ENCODE measurements at regions not wholly inside any gene's neighbourhood (a gene's known extent, or its start where the extent isn't known, plus 50 kb on each side); places are given as distances from the start of the nearest gene placed in this dataset.
"Not testable (repeated sequence)": the region's sequence is repeated elsewhere in the genome, so short reads cannot be mapped to it uniquely, and the experiment has no call there.

DNA sequence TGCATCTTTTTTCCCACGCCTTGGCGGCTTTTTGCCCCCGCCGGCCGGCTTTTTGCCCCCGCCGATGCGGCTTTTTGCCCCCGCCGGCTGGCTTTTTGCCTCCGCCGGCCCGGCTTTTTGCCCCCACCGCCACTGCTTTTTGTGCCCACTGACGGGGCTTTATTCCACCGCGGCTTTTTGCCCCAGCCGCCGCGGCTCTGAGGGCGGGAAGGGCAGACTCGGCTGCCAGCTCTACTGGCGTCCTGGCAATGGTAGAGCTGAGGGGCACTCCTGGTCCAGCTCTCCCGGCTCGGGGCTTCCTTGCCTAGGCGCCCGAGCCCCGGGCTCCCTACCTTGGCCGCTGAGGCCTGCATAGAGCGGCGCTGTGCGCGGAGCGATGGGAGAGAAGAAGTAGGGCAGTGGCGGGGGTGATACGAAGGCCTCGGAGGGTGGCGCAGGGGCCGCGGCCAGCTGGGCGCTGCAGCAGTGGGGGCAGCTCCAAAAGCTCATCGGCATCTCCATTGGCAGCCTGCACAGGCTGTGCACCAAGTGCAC, 591.4 kb downstream of the TP53TG3F start:
- DNase-seq (no peak), ATAC-seq (ENCODE audit: low read depth in 2 of 2) (no peak)
- no peak overlapping the region for H3K4me3 Mint-ChIP-seq
- peaks cover 0 to 6% (median 0%) of the 10 kb centered on the region in 3 donors for H3K4me1 Mint-ChIP-seq
- H3K27me3 Mint-ChIP-seq = no peaks in the 10 kb centered on the region
- peaks cover 0 to 17% of the 10 kb centered on the region in 2 donors for H3K36me3 Mint-ChIP-seq
- no peak overlapping the region for H3K27ac Mint-ChIP-seq
- H3K9me3 Mint-ChIP-seq = peaks cover 15 to 32% (median 23%) of the 10 kb centered on the region in 7 donors

DNA sequence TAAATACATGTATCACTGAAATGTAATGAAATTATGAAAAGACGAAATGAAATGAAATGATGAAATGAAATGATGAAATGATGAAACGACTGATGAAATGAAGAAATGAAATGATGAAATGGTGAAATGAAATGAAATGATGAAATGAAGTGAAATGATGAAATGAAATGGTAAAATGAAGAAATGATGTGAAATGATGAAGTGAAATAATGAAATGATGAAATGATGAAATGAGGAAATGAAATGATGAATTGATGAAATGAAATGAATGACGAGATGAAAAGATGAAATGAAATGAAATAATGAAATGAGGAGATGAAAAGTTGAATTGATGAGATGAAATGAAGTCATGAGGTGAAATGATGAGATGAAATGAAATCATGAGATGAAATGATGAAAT, 594.7 kb downstream of the TP53TG3F start:
- Mint-ChIP-seq H3K36me3 (peaks cover 0 to 17% of the 10 kb centered on the region in 2 donors), H3K9me3 (peaks cover 14 to 32% (median 27%) of the 10 kb centered on the region in 7 donors), H3K27me3 (no peaks in the 10 kb centered on the region), H3K4me1 (peaks cover 0 to 6% (median 0%) of the 10 kb centered on the region in 3 donors), H3K27ac (peak overlapping the region in 1 of 6 donors; percentile 14), H3K4me3 (no peak overlapping the region)
- ATAC-seq (ENCODE audit: low read depth in 2 of 2) (no peak), DNase-seq (no peak)

DNA sequence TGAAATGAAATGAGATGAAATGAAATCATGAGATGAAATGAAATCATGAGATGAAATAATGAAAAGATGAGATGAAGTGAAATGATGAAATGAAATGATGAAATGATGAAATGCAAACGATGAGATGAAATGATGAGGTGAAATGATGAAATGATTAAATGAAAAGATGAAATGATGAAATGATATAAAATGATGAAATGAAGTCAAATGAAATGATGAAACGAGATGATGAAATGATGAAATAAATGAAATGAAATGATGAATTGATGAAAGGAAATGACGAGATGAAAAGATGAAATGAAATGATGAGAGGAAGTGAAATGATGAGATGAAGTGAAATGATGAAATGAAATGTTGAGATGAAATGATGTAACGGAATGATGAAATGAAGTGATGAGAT, 595.6 kb downstream of the TP53TG3F start:
- H3K27me3 Mint-ChIP-seq = no peaks in the 10 kb centered on the region
- H3K9me3 Mint-ChIP-seq = peaks cover 14 to 26% (median 21%) of the 10 kb centered on the region in 7 donors
- DNase-seq (no peak), ATAC-seq (ENCODE audit: low read depth in 2 of 2) (no peak)
- H3K36me3 Mint-ChIP-seq = peaks cover 0 to 17% of the 10 kb centered on the region in 2 donors
- H3K4me3 Mint-ChIP-seq = no peak overlapping the region
- no peak overlapping the region for H3K27ac Mint-ChIP-seq
- peaks cover 0 to 6% (median 0%) of the 10 kb centered on the region in 3 donors for H3K4me1 Mint-ChIP-seq

DNA sequence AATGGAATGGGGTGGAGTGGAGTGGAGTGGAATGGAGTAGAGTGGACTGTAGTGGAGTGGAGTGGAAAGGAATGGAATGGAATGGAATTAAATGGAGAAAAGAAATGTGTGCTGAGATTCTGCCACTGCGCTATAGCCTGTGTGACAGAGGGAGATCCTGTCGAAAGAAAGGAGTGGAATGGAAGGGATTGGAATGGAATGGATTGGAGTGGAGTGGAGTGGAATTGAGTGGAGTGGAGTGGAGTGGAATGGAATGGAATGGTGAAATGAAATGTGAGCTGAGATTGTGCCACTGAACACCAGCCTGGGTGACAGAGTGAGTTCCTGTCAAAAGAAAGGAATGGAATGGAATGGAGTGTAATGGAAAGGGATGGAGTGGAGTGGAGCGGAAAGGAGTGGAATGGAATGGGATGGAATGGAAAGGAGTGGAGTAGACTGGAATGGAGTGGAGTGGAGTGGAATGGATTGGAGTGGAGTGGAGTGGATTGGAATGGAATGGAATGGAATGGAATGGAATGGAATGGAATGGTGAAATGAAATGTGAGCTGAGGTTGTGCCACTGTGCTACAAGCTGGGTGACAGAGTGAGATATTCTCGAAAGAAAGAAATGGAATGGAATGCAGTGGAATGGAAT, 603.3 kb downstream of the TP53TG3F start:
- Mint-ChIP-seq H3K9me3 (peaks cover 42 to 48% (median 46%) of the 10 kb centered on the region in 7 donors), H3K36me3 (peaks cover 23 to 46% of the 10 kb centered on the region in 2 donors), H3K4me1 (peaks cover 0 to 23% (median 2%) of the 10 kb centered on the region in 3 donors)
- H3K27me3 Mint-ChIP-seq; H3K27ac Mint-ChIP-seq; ATAC-seq (ENCODE audit: low read depth in 2 of 2); H3K4me3 Mint-ChIP-seq; DNase-seq: not testable (repeated sequence)

DNA sequence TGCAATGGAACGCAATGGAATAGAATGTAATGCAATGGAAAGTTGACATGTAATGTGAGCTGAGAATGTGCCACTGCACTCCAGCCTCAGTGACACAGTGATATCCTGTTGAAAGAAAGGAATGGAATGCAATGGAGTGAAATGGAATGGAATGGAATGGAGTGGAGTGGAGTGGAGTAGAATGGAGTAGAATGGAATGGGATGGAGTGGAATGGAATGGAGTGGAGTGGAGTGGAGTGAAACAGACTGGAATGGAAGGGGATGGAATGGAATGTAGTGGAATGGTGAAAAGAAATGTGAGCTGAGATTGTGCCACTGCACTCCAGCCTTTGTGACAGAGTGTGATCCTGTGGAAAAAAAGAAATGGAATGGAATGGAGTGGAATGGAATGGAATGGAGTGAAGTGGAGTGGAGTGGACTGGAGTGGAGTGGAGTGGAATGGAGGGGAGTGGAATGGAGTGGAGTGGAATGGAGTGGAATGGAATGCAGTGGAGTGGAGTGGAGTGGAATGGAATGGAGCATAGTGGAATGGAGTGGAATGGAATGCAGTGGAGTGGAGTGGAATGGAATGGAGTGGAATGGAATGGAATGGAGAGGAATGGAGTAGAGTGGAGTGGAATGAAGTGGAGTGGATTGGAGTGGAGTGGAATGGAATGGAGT, 604.2 kb downstream of the TP53TG3F start:
- Mint-ChIP-seq H3K9me3 (peaks cover 42 to 52% (median 50%) of the 10 kb centered on the region in 7 donors), H3K4me1 (peaks cover 0 to 23% (median 2%) of the 10 kb centered on the region in 3 donors), H3K36me3 (peaks cover 23 to 46% of the 10 kb centered on the region in 2 donors)
- ATAC-seq (ENCODE audit: low read depth in 2 of 2); H3K27me3 Mint-ChIP-seq; DNase-seq; H3K27ac Mint-ChIP-seq; H3K4me3 Mint-ChIP-seq: not testable (repeated sequence)

DNA sequence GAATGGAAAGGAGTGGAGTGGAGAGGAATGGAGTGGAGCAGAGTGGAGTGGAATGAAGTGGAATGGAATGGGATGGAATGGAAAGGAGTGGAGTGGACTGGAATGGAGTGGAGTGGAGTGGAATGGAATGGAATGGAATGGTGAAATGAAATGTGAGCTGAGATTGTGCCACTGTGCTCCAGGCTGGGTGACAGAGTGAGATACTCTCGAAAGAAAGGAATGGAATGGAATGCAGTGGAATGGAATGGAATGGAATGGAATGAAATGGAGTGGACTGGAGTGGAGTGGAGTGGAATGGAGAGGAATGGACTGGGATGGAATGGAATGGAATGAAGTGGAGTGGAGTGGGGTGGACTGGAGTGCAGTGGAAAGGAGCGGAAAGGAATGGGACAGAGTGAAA, 605.2 kb downstream of the TP53TG3F start:
- H3K9me3 Mint-ChIP-seq = peaks cover 45 to 59% (median 52%) of the 10 kb centered on the region in 7 donors
- H3K4me3 Mint-ChIP-seq = not testable (repeated sequence)
- peaks cover 0 to 23% (median 2%) of the 10 kb centered on the region in 3 donors for H3K4me1 Mint-ChIP-seq

DNA sequence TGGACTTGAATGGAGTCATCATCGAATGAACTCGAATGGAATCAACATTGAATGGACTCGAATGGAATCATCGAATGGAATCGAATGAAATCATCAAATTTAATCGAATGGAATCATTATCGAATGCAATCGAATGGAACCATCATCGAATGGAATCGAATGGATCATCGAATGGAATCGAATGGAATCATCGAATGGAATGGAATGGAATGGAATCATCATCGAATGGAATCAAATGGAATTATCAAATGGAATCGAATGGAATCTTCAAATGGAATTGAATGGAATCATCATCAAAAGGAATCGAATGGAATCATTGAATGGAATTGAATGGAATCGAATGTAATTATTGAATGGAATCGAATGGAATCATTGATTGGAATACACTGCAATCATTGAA, 610.3 kb downstream of the TP53TG3F start:
- not testable (repeated sequence) for ATAC-seq (ENCODE audit: low read depth in 2 of 2); H3K4me3 Mint-ChIP-seq; DNase-seq; H3K27ac Mint-ChIP-seq; H3K27me3 Mint-ChIP-seq
- H3K9me3 Mint-ChIP-seq = peaks cover 16 to 40% (median 26%) of the 10 kb centered on the region in 7 donors
- H3K36me3 Mint-ChIP-seq = peaks cover 5 to 22% of the 10 kb centered on the region in 2 donors
- H3K4me1 Mint-ChIP-seq = peaks cover 0 to 11% (median 2%) of the 10 kb centered on the region in 3 donors

More for the DNA sequence above, 605.2 kb downstream of the TP53TG3F start:
- H3K27ac Mint-ChIP-seq; H3K27me3 Mint-ChIP-seq; DNase-seq; ATAC-seq (ENCODE audit: low read depth in 2 of 2): not testable (repeated sequence)
- peaks cover 23 to 46% of the 10 kb centered on the region in 2 donors for H3K36me3 Mint-ChIP-seq

DNA sequence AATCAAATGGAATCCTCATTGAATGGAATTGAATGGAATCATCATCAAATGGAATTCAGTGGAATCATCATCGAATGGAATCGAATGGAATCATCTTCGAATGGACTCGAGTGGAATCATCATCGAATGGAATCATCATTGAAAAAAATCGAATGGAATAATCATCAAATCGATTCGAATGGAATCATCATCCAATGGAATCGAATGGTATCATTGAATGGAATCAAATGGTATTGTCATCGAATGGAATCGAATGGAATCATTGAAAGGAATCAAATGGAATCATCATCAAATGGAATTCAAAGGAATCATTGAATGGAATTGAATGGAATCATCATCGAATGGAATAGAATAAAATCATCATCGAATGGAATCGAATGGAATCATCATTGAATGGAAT, 619.3 kb downstream of the TP53TG3F start:
- DNase-seq (no peak), ATAC-seq (ENCODE audit: low read depth in 2 of 2) (no peak)
- Mint-ChIP-seq H3K27me3 (no peaks in the 10 kb centered on the region), H3K9me3 (peaks cover 27 to 82% (median 48%) of the 10 kb centered on the region in 7 donors), H3K4me3 (no peak overlapping the region), H3K36me3 (peaks cover 0 to 47% of the 10 kb centered on the region in 2 donors), H3K27ac (no peak overlapping the region), H3K4me1 (no peaks in the 10 kb centered on the region)

DNA sequence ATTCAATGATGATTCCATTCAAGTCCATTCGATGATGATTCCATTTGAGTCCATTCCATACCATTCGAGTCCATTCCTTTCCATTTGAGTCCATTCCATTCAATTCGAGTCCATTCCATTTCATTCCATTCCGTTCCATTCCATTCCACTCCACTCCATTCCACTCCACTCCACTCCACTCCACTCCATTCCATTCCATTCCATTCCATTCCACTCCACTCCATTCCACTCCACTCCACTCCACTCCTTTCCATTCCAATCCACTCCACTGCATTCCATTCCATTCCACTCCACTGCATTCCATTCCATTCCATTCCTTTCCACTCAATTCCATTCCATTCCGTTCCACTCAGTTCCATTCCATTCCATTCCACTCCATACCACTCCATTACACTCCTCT, 625.6 kb downstream of the TP53TG3F start:
- not testable (repeated sequence) for ATAC-seq (ENCODE audit: low read depth in 2 of 2); H3K4me1 Mint-ChIP-seq

DNA sequence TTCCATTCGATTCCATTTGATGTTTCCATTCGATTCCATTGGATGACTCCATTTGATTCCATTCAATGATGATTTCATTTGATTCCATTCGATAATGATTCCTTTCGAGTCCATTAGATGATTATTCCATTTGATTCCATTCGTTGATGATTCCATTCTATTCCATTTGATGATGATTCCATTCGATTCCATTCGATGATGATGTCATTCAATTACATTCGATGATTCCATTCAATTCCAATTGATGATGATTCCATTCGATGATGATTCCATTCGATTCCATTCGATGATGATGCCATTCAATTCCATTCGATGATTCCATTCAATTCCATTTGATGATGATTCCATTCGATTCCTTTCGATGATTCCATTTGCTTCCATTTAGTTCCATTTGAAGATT, 635.6 kb downstream of the TP53TG3F start:
- H3K36me3 Mint-ChIP-seq = peaks cover 33 to 54% of the 10 kb centered on the region in 2 donors
- H3K27me3 Mint-ChIP-seq; H3K27ac Mint-ChIP-seq; DNase-seq; H3K4me1 Mint-ChIP-seq; H3K4me3 Mint-ChIP-seq; ATAC-seq (ENCODE audit: low read depth in 2 of 2): not testable (repeated sequence)
- peaks cover 49 to 82% (median 76%) of the 10 kb centered on the region in 7 donors for H3K9me3 Mint-ChIP-seq

More for the DNA sequence above, 625.6 kb downstream of the TP53TG3F start:
- H3K27ac Mint-ChIP-seq, H3K4me3 Mint-ChIP-seq, H3K27me3 Mint-ChIP-seq, DNase-seq: not testable (repeated sequence)
- Mint-ChIP-seq H3K9me3 (peaks cover 44 to 85% (median 70%) of the 10 kb centered on the region in 7 donors), H3K36me3 (peaks cover 10 to 62% of the 10 kb centered on the region in 2 donors)

DNA sequence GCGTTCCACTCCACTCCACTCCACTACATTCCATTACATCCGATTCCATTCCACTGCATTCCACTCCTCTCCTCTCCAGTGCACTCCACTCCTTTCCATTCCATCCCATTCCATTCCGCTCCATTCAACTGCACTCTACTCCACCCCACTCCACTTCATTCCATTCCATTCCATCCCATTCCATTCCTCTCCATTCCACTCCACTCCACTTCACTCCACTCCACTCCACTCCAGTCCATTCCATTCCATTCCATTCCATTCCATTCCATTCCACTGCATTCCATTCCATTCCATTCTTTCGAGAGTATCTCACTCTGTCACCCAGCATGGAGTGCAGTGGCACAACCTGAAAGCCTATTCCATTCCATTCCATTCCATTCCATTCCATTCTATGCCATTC, 637.5 kb downstream of the TP53TG3F start:
- H3K27me3 Mint-ChIP-seq; H3K4me1 Mint-ChIP-seq; DNase-seq; H3K27ac Mint-ChIP-seq; H3K4me3 Mint-ChIP-seq; ATAC-seq (ENCODE audit: low read depth in 2 of 2): not testable (repeated sequence)
- Mint-ChIP-seq H3K9me3 (peaks cover 40 to 74% (median 70%) of the 10 kb centered on the region in 7 donors), H3K36me3 (peaks cover 33 to 43% of the 10 kb centered on the region in 2 donors)

DNA sequence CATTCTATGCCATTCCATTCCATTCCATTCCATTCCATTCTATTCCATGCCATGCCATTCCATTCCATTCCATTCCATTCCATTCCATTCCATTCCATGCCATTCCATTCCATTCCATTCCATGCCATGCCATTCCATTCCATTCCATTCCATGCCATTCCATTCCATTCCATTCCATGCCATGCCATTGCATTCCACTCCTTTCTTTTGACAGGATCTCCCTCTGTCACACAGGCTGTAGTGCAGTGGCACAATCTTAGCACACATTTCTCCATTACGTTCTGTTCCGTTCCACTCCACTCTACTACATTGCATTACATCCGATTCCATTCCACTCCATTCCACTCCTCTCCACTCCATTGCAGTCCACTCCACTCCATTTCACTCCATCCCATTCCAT, 637.9 kb downstream of the TP53TG3F start:
- H3K9me3 Mint-ChIP-seq = peaks cover 40 to 73% (median 66%) of the 10 kb centered on the region in 7 donors
- H3K36me3 Mint-ChIP-seq = peaks cover 33 to 43% of the 10 kb centered on the region in 2 donors
- not testable (repeated sequence) for H3K4me1 Mint-ChIP-seq; DNase-seq; H3K4me3 Mint-ChIP-seq; ATAC-seq (ENCODE audit: low read depth in 2 of 2); H3K27me3 Mint-ChIP-seq; H3K27ac Mint-ChIP-seq

DNA sequence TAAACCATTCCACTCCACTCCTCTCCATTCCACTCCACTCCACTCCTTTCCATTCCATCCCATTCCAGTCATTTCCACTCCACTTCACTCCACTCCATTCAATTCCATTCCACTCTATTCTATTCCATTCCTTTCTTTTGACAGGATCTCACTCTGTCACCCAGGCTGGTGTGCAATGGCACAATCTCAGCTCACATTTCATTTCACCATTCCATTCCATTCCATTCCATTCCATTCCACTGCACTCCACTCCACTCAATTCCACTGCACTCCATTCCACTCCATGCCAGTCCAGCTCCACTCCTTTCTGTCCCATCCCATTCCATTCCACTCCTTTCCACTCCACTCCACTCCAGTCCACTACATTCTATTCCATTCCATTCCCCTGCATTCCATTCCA, 638.6 kb downstream of the TP53TG3F start:
- not testable (repeated sequence) for H3K27ac Mint-ChIP-seq; H3K27me3 Mint-ChIP-seq; H3K4me3 Mint-ChIP-seq; ATAC-seq (ENCODE audit: low read depth in 2 of 2); DNase-seq; H3K4me1 Mint-ChIP-seq
- Mint-ChIP-seq H3K36me3 (peaks cover 33 to 43% of the 10 kb centered on the region in 2 donors), H3K9me3 (peaks cover 40 to 67% (median 58%) of the 10 kb centered on the region in 7 donors)
